ENCODE measurements at regions not wholly inside any gene's neighbourhood (a gene's known extent, or its start where the extent isn't known, plus 50 kb on each side); places are given as distances from the start of the nearest gene placed in this dataset.

DNA sequence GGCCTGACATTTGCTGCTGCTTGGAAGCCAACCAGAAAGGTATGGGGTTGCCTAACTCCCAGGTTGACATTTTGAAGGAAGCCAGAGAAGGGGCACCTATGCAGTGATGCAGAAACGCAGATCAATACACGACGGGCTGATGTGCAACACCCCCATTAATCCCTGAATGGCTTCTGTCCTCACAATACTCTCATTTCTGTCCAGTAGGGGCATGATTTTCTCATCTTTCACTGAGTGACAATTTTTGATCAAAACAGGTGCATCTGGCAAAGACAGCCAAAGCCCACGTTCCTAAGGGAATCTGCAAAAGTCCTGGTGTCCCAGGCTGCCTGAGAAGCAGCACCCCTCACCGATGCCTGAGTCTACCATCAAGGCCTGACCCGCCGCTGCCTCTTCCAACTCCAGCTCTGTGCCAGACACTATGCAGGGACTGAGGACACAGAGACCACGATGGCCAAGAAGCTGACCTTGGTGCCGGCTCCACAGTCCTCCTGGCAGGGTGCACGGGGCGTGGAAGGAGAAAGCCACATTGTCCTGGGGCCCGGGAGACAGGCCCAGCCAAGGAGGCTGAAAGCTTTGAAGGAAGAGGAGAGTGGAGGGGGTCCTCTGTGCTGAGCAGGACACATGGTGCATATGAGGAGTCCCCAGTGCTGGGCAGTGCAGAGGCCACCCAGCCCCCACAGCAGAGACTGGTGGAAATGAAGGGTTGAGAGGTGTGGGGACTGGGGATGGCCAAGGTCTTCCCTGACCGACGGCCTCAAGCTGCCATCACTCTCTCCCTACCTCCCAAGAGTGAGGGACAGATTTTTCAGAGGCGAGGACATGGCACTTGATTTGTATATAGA, 159.6 kb downstream of the NUP210 start:
- Histone ChIP-seq H3K27me3 (peaks cover 0 to 31% (median 0%) of the 10 kb centered on the region in 4 donors), H3K4me1 (peaks cover 0 to 11% (median 5%) of the 10 kb centered on the region in 4 donors), H3K27ac (replicated peaks in 1 of 4) (no peak overlapping the region), H3K36me3 (no peaks in the 10 kb centered on the region), H3K4me3 (no peak overlapping the region), H3K9me3 (peaks cover 0 to 3% (median 1%) of the 10 kb centered on the region in 4 donors)
- DNase-seq (ENCODE audit: extremely low spot score), result no peak
- intact Hi-C loops (cut with DNase I), result no loop called here
- TF ChIP-seq EP300 (IDR thresholded peaks at IDR 0.05) (no peak), POLR2A (IDR thresholded peaks at IDR 0.05; ENCODE audit: low read depth) (no peak)
- 82% methylated on average over 15 of the region's 15 CpGs for WGBS

DNA sequence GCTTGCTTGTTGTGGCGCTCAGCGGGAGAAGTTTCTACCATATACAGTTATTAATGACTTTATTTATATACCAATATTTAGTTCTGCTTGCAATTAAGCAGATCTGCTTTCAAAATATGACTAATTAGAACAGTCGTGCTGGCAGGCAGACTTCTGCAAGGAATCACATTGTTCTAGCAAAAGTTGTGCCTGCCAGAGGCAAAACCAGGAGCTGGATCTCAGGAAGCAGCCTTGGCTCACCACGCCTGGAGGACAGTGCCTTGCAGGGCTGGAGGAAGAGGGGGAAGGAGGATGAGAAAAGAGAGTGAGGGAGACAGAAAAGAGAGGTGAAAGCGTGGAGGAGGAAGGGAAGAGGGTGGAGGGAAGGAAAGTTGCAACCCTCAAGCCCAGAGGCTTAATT, 160.3 kb downstream of the NUP210 start:
- intact Hi-C loops (cut with DNase I), result no loop called here
- Histone ChIP-seq H3K4me3 (no peak overlapping the region), H3K4me1 (peaks cover 0 to 11% (median 5%) of the 10 kb centered on the region in 4 donors), H3K27me3 (peaks cover 0 to 29% (median 0%) of the 10 kb centered on the region in 4 donors), H3K9me3 (no peaks in the 10 kb centered on the region), H3K36me3 (no peaks in the 10 kb centered on the region), H3K27ac (replicated peaks in 1 of 4) (no peak overlapping the region)
- TF ChIP-seq POLR2AphosphoS5 (IDR thresholded peaks at IDR 0.05) (no peak), EP300 (IDR thresholded peaks at IDR 0.05) (no peak), POLR2A (IDR thresholded peaks at IDR 0.05; ENCODE audit: low read depth) (no peak)
- TF ChIP-seq, protein P1, sequence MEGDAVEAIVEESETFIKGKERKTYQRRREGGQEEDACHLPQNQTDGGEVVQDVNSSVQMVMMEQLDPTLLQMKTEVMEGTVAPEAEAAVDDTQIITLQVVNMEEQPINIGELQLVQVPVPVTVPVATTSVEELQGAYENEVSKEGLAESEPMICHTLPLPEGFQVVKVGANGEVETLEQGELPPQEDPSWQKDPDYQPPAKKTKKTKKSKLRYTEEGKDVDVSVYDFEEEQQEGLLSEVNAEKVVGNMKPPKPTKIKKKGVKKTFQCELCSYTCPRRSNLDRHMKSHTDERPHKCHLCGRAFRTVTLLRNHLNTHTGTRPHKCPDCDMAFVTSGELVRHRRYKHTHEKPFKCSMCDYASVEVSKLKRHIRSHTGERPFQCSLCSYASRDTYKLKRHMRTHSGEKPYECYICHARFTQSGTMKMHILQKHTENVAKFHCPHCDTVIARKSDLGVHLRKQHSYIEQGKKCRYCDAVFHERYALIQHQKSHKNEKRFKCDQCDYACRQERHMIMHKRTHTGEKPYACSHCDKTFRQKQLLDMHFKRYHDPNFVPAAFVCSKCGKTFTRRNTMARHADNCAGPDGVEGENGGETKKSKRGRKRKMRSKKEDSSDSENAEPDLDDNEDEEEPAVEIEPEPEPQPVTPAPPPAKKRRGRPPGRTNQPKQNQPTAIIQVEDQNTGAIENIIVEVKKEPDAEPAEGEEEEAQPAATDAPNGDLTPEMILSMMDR (IDR thresholded peaks at IDR 0.05), result no peak
- 66% methylated on average over 5 of the region's 5 CpGs for WGBS
- DNase-seq (ENCODE audit: extremely low spot score), result no peak

DNA sequence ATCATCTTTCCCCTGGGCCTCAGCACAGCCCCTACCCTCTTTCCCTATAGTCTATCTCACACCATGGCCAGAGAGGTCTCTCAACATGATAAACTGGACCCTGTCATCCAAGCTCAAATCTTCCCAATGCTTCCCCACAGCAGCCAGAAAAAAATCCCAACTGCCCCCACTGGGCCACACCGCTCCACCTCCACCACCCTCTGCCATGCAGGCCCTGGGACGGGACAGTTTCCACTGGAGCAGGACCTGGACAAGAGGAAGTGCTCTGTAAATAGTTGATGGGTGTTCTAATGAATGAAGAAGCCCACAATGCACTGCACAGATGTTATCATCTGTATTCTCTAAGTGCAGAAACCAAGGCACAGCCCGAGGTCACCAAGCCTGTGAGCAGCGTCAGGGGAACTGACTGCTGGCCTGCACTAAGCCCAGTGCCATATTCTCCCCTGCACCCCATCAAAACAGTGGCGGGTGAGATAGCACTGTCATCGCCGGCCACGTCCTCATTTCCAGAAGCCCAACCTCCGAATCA, 161.1 kb downstream of the NUP210 start:
- TF ChIP-seq EP300 (IDR thresholded peaks at IDR 0.05) (no peak), POLR2AphosphoS5 (IDR thresholded peaks at IDR 0.05) (no peak), POLR2A (IDR thresholded peaks at IDR 0.05; ENCODE audit: low read depth) (no peak)
- TF ChIP-seq, protein P1 (IDR thresholded peaks at IDR 0.05), result no peak
- H3K36me3 ChIP-seq, result no peaks in the 10 kb centered on the region
- no peak overlapping the region for H3K27ac ChIP-seq (replicated peaks in 1 of 4)
- no peak for DNase-seq (ENCODE audit: extremely low spot score)
- no peak overlapping the region for H3K4me3 ChIP-seq
- WGBS, result 83% methylated on average over 9 of the region's 9 CpGs
- intact Hi-C loops (cut with DNase I), result no loop called here
- H3K9me3 ChIP-seq, result no peaks in the 10 kb centered on the region
- H3K4me1 ChIP-seq, result peaks cover 0 to 10% (median 3%) of the 10 kb centered on the region in 4 donors
- H3K27me3 ChIP-seq, result peaks cover 0 to 34% (median 0%) of the 10 kb centered on the region in 4 donors

DNA sequence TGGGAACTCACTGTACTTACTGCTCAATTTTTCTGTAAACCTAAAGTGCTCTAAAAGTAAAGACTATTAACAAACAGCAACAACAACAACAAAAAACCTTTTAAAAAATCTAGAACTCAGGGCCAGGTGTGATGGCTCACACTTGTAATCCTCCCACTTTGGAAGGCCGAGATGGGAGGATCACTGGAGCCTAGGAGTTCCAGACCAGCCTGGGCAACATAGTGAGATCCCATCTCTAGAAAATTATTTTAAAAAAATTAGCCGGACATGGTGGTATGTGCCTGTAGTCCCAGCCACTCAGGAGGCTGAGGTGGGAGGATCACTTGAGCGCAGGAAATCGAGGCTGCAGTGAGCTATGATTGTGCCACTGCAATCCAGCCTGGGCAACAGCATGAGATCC, 161.8 kb downstream of the NUP210 start:
- 95% methylated on average over 4 of the region's 4 CpGs for WGBS
- H3K4me1 ChIP-seq, result peaks cover 0 to 10% (median 0%) of the 10 kb centered on the region in 4 donors
- no peak for TF ChIP-seq POLR2A (IDR thresholded peaks at IDR 0.05; ENCODE audit: low read depth)
- TF ChIP-seq, protein P1 (IDR thresholded peaks at IDR 0.05), result no peak
- no peak for TF ChIP-seq EP300 (IDR thresholded peaks at IDR 0.05)
- TF ChIP-seq POLR2AphosphoS5 (IDR thresholded peaks at IDR 0.05), result no peak
- H3K4me3 ChIP-seq, result no peak overlapping the region
- H3K27ac ChIP-seq (replicated peaks in 1 of 4), result no peak overlapping the region
- H3K36me3 ChIP-seq, result no peaks in the 10 kb centered on the region
- no peaks in the 10 kb centered on the region for H3K9me3 ChIP-seq
- DNase-seq (ENCODE audit: extremely low spot score), result no peak
- intact Hi-C loops (cut with DNase I), result no loop called here
- H3K27me3 ChIP-seq, result peaks cover 0 to 31% (median 0%) of the 10 kb centered on the region in 4 donors

DNA sequence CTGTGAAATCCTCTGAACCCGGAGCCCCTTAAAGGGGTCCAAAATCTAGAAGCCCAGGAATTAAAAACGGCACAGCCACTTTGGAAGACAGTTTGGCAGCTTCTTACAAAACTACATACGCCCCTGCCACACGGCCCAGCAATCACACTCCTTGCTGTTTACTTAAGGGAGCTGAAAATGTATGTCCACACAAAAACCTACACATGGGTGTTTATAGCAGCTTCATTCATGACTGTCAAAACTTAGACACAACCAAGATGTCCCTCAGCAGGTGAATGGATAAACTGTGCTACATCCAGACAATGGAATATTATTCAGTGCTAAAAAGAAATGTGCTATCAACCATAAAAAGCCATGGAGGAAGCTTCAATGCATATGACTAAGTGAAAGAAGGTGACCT, 162.5 kb downstream of the NUP210 start:
- intact Hi-C loops (cut with DNase I), result no loop called here
- TF ChIP-seq, protein P1 (IDR thresholded peaks at IDR 0.05), result no peak
- TF ChIP-seq EP300 (IDR thresholded peaks at IDR 0.05), result no peak
- 39% methylated on average over 4 of the region's 4 CpGs for WGBS
- Histone ChIP-seq H3K9me3 (no peaks in the 10 kb centered on the region), H3K4me1 (peaks cover 0 to 10% (median 0%) of the 10 kb centered on the region in 4 donors), H3K4me3 (no peak overlapping the region), H3K36me3 (no peaks in the 10 kb centered on the region), H3K27ac (replicated peaks in 1 of 4) (no peak overlapping the region), H3K27me3 (peaks cover 0 to 31% (median 0%) of the 10 kb centered on the region in 4 donors)
- DNase-seq (ENCODE audit: extremely low spot score), result no peak
